GM12875 (cell line): ENCODE measurements at regions not wholly inside any gene's neighbourhood (a gene's known extent, or its start where the extent isn't known, plus 50 kb on each side); places are given as distances from the start of the nearest gene placed in this dataset.

Source experiments
- H3K4me3 ChIP-seq: one replicate; pipeline ENCODE4 v1.5.1; 2011; ENCODE audit warnings: low read depth, low read length, control low read depth
- TF ChIP-seq, protein P1 (sequence below): IDR thresholded peaks from 2 replicates; pipeline ENCODE4 v1.5.1; 2011; ENCODE audit warnings: low read depth, mild to moderate bottlenecking, control low read depth, inconsistent platforms, low read length, moderate library complexity, borderline replicate concordance; ENCODE audit not compliant: insufficient read depth

DNA sequence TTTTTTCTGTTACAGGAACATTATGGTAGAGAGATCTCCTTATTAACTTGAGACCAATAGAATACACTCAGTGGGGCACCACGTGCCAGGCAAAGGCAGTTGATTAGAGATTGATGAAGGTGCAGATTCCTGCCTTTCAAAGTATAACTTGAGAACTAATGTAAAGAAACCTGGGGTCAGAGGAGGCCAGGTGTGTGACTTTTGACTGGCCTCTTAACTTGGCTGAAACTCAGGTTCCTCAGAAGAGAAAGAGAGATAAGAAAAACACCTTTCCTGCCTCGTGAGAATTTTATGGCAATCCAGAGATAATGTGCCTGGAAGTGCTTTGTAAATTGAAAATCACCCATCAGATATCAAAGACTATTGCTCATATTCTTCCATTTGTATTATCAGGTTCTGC lies 110.7 kb upstream of the GZMB start:
- no peak overlapping the region for H3K4me3 ChIP-seq

DNA sequence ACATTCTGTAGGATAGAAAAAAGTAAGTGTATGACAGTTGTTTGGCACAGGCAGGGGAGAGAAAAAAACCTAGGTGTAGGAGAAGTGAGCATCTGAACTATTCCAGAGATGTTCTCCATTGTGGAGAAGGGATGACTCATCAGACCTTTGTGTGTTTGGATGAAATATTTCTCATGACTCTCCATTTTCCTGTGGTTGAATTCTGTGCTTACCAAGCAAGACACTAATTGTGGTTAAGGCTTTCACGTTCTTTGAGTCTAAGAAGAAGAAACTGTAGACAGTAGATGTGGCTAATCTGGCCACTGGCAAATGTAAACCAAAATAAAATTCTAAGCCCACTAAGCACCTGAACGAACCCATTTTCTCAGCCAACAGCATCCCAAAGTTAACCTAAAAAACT lies 107.9 kb upstream of the GZMB start:
- TF ChIP-seq, protein P1, sequence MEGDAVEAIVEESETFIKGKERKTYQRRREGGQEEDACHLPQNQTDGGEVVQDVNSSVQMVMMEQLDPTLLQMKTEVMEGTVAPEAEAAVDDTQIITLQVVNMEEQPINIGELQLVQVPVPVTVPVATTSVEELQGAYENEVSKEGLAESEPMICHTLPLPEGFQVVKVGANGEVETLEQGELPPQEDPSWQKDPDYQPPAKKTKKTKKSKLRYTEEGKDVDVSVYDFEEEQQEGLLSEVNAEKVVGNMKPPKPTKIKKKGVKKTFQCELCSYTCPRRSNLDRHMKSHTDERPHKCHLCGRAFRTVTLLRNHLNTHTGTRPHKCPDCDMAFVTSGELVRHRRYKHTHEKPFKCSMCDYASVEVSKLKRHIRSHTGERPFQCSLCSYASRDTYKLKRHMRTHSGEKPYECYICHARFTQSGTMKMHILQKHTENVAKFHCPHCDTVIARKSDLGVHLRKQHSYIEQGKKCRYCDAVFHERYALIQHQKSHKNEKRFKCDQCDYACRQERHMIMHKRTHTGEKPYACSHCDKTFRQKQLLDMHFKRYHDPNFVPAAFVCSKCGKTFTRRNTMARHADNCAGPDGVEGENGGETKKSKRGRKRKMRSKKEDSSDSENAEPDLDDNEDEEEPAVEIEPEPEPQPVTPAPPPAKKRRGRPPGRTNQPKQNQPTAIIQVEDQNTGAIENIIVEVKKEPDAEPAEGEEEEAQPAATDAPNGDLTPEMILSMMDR, result no peak
- no peak overlapping the region for H3K4me3 ChIP-seq

More for the DNA sequence above, 110.7 kb upstream of the GZMB start:
- TF ChIP-seq, protein P1, result no peak

DNA sequence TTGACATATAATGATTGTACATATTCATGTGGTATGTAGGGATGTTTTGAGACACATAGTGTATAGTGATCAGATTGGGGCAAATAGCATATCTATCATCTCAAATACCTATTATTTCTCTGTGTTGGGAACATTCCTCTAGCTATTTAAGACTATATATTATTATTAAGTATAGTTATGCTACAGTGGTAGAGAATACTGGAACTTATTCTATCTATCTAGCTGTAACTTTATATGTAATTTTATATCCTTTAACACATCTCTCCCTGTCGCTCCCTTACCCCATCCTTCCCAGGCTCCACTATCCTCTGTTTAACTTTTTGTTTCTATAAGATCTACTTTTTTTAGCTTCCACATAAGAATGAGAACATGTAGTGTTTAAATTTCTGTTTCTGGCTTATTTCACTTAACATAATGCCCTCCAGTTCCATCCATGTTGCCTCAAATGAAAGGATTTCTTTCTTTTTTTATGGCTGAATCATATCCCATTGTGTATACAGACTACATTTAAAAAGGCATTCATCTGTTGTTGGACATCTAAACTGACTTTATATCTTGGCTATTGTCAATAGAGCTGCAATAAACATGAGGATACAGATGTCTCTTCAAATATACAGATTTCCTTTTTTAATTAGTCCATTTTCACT lies 102.1 kb upstream of the GZMB start:
- no peak overlapping the region for H3K4me3 ChIP-seq
- TF ChIP-seq, protein P1, result no peak

DNA sequence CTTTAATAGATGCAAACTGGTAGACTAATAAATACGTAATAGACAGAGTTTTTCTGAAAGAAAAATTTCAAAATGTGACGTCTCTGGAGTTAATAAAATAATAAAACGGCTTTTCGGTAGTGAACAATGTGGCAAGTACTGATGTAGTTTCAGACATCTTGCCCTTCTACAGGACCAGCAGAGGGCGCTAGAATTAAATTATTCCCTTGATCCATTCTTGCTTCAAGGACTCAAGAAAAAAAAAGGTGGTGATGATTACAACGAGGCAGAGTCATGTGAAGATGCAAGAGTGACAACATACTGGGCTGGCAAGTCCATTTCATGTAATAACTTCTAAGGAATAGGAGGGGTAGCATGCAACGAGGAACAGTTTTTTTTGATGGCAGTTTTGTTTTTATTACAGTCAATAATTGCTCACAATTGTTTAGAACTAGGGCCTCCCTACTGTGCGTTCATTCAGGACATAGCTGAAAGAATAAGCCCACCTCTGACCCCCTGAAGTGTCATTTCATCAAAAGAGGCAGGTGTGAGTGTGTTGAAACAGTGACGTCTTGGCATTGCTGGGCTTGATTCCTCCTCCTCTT lies 101.0 kb upstream of the GZMB start:
- no peak overlapping the region for H3K4me3 ChIP-seq

DNA sequence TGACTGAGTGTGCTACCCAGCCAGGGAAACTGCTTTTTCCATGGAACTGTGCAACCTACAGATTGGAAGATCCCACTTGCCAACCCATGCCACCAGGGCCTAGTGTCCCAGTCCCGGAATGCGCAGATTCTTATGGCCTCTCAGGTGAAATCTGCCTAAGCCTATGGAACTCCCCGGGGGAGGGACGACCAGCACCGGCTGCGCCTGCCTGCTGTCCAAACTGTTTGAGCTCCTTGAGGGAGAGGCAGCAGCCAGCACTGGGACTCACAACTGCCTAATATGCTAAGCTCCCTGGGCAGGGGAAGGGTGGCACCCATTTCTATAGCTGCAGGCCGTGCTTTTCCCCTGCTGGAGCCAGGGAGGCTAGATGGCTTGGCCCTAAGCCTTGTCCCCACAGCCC lies 92.5 kb upstream of the GZMB start:
- no peak overlapping the region for H3K4me3 ChIP-seq
- TF ChIP-seq, protein P1, result no peak

More for the DNA sequence above, 101.0 kb upstream of the GZMB start:
- TF ChIP-seq, protein P1, result peak; percentile 46; the same call in 1 of the 2 replicates

DNA sequence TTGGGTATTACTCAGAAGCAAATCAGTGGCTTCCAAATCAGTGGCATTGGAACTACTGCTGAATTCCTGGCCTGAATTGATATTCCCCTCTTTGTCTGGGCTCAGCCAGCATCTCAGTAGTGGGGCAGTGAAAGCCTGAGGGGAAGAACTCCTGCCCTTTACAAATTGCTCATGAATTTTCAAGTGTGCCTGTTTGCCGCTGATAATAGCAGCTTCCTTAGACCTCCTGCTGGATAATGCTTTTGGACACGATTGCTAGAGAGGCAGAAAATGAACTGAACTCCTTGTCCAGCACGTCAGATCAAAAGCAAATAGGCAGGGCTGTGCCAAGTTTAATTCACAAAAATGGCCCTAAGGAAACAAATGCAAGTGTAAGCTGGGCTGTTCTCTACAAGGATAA lies 91.3 kb upstream of the GZMB start:
- TF ChIP-seq, protein P1, result no peak

DNA sequence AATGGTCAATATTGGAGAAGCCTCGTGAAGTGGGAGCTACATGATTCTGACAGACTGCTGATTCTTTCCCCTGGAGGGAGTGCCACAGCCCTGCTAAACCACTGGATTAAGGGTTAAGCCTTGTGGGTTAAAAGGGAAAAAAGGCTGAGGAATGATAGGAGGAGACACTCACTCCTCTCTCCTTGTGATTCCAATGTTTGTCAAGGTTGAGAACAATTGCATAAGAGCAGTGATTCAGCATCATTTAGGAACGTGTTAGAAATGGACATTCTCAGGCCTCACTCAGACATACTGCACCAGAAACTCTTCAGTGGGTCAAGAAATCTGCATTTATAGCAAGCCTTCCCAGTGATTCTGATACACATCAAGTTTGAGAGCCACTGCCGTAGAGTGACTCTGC lies 87.8 kb upstream of the GZMB start:
- TF ChIP-seq, protein P1, result no peak
- no peak overlapping the region for H3K4me3 ChIP-seq

More for the DNA sequence above, 91.3 kb upstream of the GZMB start:
- no peak overlapping the region for H3K4me3 ChIP-seq
